Epithelial cell of prostate (primary cell): ENCODE measurements at regions not wholly inside any gene's neighbourhood (a gene's known extent, or its start where the extent isn't known, plus 50 kb on each side); places are given as distances from the start of the nearest gene placed in this dataset.
"Not testable (repeated sequence)": the region's sequence is repeated elsewhere in the genome, so short reads cannot be mapped to it uniquely, and the experiment has no call there.

ENCODE experiments used
- DNase-seq: peaks from one replicate; pipeline ENCODE4 v3.0.0-alpha.2; 2011; ENCODE audit warnings: low read depth, low spot score
- H3K27ac ChIP-seq: fragments of 450-650 bp; 2 replicates; pipeline ENCODE4 v1.5.1; 2017; ENCODE audit warnings: mild to moderate bottlenecking

DNA sequence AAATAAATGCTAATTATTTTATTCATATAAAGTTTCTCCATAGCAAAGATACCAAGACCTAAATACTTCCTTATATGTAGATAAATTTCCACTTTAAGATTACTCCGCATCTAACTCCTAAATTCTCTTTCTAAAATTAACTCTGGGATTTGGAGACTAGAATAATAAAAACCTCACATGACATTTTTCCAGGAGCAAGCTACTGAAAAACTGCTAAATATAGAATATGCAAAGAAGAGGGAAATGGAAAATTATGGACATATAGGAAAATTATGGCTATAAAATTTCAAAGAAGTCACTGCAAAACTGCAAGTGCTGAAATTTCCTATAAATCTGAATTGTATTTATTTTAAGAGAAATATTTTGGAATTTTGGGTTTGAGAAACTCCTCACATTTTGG lies 186.2 kb downstream of the DUSP6 start:
- no peak for DNase-seq
- no peak overlapping the region for H3K27ac ChIP-seq

DNA sequence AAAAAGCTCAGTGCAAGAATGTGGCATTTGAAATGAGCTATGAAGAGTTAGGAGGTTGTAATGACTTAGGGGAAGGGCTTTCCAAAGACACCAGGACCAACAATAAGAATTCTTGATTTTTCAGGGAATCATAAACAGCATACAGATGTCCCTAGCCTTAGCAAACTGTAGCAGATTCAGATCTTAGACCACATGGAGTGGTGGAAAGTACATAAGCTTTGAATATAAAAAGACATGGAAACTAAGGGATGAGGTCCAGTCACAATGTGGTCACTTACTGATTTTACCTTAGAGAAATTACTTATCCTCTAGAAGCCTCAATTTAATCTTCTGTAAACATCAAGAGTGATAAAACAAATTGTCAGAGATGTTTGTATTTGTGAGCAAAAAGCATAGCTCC lies 186.6 kb downstream of the DUSP6 start:
- no peak overlapping the region for H3K27ac ChIP-seq
- no peak for DNase-seq

DNA sequence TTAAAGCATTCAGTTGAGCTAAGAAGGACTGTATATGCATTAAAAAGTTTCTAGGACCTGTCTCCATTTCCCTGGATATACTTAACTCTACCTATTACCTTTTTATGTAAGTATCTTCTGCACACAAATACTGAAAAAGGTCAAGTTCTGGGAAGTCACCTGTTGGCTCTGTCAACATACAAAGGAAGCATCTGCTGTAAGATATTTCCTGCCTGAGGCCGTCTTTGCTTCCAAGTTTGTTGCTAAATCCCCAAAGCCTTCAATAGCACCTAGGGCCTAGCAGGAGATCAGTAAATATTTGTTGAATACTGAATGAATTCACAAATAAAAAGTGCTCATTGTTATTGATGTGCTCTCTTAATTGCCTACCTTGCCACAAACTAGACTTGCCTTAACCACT lies 188.4 kb downstream of the DUSP6 start:
- H3K27ac ChIP-seq = peak overlapping the region; percentile 87
- DNase-seq = no peak

DNA sequence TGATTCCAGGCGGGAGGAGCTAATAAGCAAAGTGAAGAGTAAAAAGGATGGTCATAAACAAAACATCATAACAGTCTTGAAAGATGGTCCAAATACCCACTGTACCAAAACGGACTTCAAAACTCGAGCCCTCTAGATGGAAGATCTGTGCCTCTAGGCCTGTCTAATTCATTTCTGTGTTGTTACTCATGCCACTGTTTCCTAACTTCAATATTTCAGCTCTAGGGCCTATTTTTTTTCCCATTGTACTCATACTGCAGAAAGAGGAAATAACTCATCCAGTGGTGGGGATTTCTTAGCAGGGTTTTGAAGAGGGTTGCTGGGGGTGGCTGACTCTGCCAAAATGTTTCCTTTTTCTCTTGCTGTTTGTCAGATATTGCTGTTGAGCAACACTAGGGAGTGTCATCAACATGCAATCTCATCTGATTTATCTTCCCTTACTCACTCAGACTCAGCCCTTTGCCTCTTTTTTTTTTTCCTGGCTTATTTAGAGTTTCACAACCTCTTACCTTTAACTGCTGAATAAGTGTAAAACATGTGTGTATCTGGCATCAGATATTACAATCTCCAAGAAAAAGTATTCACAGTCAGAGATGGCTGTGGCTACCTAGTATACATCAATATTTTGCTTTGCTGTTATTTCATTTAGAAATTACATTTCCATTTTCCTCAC lies 189.6 kb downstream of the DUSP6 start:
- peak; percentile 99 for DNase-seq
- H3K27ac ChIP-seq = peak overlapping the region; percentile 87

DNA sequence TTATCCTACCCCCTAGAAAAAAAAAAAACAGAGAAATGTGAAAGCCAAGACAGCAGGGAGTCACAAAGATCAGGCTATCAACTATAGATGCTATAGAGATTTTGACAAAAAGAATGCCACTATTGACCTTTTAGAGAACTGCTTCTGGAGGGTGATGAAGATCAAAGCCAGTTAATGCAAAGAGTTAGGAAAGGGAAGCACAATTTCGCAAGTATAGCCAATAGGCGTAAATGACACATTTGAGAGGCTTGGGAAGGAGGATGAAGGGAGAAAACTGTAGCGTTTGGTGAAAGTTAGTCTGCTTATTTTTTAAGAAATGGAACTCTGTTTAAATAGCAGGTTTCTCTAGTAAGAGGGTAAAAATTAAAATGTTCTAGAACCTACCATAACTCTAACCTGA lies 190.7 kb downstream of the DUSP6 start:
- DNase-seq = no peak
- peak overlapping the region; percentile 87 for H3K27ac ChIP-seq

DNA sequence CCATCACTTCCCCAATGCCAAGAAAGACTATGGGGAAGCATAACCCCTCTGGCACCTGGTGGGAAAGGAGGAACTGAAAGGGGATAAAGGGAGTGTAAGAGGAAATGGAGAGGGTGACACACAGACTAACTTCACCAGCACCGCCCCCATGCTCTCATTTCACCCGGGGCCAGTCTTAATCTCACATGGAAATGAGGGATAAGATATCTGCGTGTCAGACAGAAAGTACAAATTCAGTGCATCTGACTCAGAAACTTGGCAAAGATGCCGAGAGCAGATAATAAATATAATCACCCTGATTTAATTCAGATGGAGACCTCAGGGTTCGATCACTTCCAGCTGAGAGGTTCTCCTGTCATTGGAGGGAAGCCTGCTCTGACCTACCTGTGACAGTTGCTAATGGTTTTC lies 191.6 kb downstream of the DUSP6 start:
- H3K27ac ChIP-seq = peak overlapping the region; percentile 87
- peak; percentile 80 for DNase-seq

DNA sequence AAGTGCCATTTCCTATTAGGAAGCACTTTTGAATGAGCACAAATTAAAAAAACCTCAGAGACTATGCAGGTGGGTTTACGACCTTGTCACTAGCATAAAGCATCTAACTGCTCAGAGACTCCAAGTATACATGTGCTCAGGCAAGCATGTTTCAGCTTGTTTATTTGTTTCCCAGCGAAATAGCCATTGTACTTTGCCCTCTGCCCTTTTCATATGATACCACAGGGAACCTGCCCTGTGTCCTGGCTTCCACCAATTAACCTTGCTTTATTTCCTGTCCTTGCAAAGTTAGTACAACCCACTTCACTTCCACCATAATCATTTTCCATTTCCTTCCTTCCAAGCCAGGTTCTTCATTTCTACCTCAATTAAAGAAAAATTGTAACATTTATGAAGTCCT lies 194.9 kb downstream of the DUSP6 start:
- DNase-seq = no peak
- no peak overlapping the region for H3K27ac ChIP-seq

DNA sequence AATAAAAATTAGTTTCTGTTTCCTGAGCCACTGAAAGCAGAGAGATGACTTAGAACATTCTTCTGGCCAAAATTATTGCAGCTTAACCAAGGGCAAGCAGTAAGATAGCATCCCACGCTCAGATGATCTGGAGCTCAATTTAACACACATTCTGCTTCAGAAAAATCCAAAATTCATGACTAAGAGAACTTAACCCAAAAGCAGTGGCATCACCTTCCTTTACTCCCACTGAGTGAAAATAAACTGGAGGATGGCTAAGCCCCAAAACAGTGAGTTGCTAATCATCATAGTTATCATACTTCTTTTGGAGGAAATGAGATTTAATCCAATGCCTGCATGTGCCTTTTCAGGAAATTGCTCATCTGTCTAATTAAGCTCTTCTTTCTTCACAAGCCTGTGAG lies 195.4 kb downstream of the DUSP6 start:
- DNase-seq = no peak
- H3K27ac ChIP-seq = peak overlapping the region; percentile 22

DNA sequence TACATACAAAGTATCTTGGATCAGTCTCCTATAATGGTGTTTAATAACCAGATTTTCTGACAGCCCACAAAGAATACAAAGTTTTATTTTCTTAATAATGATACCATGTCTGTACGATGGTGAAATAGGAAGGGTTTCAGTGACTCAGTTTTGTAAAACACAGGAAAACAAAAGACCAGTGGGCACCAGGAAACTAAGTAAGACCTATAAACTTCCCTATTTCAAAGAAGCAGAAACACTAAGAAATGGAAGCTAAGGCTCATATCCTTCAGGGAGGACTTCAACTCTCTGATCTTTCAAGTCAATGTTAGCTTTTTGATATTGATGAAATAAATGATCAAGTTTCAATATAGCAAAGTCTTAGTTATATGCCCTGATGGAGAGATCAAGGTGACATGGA lies 196.0 kb downstream of the DUSP6 start:
- no peak for DNase-seq
- peak overlapping the region; percentile 22 for H3K27ac ChIP-seq

DNA sequence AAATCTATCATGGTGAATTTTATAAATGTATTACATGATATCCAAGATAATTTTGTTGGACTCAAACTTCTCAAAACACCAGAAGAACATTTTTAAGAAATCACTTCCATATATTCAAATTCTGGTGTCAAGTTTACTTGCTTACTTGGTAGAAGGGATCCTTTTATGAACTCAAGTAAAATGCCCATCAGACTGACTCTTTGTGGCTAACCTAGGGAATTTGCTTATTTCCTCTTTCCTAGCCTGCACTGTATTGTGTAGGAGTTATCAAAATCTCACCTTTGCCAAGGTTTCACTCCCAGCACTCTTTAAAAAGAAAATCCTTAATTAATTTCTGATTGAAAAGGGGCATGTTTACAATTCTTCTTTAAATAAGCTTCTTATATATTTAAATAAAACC lies 196.5 kb downstream of the DUSP6 start:
- H3K27ac ChIP-seq = peak overlapping the region; percentile 22
- no peak for DNase-seq

DNA sequence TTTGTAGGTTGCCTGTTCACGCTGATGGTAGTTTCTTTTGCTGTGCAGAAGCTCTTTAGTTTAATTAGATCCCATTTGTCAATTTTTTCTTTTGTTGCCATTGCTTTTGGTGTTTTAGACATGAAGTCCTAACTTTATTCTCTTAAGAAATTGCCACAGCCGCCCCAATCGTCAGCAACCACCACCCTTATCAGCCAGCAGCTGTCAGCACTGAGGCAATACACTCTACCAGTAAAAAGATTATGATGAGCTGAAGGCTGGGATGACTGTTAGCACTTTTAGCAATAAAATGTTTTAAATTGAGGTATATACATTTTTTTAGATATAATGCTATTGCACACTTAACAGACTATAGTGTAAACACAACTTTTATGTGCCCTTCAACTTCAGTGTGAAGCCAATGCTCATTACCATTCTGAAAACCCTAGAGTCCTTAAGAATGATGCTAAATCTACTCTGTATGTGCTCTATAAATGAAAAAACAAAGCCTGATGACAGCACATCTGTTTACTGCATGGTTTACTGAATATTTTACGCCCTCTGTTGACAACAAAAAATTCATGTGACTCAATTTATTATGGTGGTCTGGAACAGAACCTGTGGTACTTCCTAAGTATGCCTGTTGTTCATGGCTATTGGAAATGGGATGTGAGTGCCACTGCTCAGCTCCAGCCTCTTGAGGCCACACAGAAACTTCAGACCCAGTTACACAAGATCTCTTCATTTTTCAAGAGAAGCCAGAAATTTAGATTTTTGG lies 197.4 kb downstream of the DUSP6 start:
- no peak for DNase-seq
- H3K27ac ChIP-seq = no peak overlapping the region

DNA sequence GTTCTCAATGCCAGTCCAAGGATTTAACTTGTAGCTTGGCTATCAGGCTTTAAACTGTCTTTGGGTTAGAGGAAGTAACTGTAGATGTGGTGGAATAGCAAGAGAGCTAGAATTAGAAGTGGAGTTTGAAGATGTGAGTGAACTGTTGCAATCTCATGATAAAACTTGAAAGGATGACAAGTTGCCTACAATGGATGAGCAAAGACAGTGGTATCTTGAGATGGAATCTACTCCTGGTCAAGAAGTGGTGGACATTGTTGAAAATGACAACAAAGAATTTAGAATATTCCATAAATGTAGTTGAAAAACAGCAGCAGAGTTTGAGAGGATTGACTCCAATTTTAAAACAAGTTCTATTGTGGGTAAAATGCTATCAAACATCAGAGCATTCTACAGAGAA lies 199.0 kb downstream of the DUSP6 start:
- no peak overlapping the region for H3K27ac ChIP-seq
- DNase-seq = no peak

DNA sequence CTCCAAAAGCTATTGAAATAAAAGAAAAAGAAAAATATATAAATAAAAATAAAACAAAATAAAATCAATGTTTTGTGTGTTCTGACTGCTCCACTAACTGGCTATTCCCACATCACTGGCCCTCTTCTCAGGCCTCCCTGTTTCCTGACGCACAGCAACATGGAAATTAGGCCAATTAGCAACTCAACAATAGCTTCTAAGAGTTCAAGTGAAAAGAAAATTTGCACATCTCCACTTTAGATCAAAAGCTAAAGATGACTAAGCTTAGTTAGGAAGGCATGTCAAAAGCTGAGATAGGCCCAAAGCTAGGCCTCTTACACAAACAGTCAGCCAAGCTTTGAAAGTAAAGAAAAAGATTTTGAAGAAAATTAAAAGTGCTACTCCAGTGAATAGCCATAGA lies 200.8 kb downstream of the DUSP6 start:
- DNase-seq = no peak
- no peak overlapping the region for H3K27ac ChIP-seq

DNA sequence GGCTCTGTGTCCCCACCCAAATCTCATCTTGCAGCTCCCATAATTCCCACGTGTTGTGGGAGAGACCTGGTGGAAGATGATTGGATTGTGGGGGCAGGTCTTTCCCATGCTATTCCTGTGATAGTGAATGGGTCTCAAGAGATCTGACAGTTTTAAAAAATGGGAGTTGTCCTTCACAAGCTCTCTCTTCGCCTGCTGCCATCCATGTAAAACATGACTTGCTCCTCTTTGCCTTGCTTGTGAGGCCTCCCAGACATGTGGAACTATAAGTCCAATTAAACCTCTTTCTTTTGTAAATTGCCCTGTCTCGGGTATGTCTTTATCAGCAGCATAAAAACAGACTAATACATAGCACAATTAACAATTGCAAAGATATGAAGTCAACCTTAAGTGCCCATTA lies 201.5 kb downstream of the DUSP6 start:
- not testable (repeated sequence) for H3K27ac ChIP-seq, DNase-seq

DNA sequence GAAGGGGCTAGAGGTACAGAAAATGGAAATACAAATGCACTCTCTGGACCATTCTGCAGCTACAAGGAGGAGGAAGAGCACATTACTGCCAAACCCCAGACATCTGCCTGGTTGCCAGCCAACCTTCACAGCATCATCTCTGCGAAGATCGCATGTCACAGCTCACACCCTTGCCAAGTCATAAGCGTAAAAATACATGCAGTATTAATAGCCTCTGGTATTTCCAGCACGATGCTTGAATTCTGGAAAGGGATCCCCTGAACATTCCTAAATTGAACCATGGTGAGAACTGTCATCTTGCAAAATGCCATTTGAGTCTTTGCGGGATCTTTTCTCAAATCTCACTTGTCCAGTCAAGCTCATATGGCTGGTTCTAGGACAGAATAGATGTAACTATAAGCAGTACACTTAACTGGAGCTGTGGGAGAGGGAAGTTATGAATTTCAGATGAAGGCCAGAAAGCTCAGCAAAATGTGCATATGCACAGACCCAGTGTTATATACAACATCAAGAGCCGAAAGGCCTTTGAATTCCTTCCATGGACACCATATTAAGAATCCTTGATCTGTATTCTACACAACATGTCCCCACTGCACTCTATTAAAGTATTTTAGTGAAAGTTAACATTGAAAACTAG lies 211.6 kb downstream of the DUSP6 start:
- no peak for DNase-seq
- H3K27ac ChIP-seq = no peak overlapping the region

DNA sequence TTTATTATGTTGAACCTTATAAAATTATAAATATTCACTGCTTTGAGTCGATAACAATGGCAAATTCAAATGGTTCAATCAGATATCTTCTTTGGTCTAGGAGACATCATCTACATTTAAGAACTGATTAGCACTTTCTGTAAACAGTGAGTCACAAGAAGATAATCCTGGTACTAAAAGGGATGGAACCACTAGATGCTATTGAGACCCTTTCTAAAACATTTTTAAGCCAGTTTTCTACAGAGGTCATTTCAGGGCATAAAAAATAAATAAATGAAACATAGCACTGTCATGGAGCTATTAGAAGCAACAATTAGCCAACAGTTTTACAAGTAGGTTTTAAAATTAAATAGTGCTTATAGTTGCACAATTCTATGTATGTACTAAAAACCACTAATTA lies 212.2 kb downstream of the DUSP6 start:
- no peak for DNase-seq
- no peak overlapping the region for H3K27ac ChIP-seq

DNA sequence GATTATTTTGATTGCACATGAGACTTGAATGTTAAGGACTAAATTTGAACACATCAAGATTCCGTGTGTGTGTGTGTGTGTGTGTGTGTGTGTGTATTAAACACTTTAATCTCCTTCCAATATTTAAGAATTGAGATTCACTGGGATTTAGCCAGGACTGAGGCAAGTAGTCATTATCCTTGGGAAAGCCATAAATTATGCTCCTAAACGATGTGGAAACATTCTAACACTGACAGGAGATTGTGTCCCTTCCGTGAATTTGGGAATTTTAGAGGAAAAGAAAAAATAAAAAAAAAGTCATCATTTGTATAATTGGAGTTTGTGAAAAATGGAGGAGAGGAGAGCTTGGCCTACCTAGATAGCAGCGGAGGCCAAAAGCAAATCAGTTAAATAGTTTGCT lies 212.9 kb downstream of the DUSP6 start:
- H3K27ac ChIP-seq = no peak overlapping the region
- DNase-seq = no peak

DNA sequence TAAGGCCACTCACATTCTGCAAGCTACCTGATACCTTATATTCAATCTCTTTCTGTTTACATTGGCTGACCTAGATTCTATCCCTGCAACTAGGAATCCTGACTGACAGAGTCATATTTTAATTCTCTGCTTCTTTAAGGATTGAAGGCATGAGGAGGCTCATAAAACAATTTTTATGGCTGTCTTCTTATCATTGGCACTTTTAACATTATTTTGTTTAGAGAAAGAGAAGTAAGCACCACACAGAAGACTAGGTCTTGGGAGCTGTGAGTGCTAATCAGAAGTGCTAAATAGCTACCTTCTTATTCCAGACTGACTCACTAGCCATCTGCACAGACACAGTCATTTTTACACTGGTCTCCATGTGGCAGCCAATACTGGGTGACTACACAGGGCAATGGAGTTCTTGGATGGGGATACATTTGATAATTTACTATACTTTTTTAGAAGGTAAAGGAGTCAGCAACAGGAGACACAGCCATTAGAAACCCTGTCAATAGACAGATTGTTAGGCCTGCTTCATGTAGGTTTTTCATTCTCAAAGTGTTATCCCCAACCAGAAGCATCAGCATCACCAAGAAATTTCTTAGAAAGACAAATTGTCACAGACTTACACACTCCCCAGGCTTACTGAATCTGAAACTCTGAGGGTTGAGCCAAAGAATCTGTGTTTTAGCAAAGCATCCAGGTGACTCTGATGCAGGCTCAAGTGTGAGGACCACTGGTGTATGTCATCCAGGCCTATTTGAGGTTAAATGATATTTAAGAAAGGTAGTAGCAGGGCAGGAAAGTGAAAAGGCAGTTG lies 214.1 kb downstream of the DUSP6 start:
- no peak for DNase-seq
- H3K27ac ChIP-seq = no peak overlapping the region

DNA sequence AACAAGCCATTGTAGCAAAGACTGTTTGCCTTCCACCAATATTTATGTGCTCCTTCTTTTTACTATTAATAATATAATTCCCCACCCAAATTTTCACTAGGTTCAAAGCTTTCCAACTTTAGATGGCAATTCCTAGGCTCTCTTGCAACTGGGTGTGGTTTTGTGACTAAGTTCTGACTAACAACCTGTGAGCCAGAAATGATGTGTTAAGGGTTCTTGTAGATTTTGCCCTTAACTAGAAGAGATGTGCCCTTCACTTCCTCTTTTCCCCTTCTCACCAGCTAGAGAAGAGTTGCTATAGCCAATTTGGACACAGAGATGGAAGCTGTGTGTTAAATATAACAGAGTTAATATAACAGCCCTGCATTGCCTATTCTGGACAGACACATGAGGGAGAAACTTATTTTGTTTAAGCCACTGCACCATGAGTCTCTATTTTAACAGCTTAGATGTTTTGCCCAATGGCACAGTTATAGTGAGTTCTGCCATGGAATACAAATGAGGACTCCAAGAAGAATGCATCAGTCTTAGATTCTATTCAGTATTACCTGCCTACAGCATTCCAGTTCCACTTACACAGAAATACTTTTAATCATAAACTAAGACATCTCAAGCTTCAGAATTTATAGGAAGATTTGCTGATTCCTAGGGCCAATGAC lies 216.2 kb downstream of the DUSP6 start:
- peak; percentile 36 for DNase-seq
- H3K27ac ChIP-seq = peak overlapping the region; percentile 45

DNA sequence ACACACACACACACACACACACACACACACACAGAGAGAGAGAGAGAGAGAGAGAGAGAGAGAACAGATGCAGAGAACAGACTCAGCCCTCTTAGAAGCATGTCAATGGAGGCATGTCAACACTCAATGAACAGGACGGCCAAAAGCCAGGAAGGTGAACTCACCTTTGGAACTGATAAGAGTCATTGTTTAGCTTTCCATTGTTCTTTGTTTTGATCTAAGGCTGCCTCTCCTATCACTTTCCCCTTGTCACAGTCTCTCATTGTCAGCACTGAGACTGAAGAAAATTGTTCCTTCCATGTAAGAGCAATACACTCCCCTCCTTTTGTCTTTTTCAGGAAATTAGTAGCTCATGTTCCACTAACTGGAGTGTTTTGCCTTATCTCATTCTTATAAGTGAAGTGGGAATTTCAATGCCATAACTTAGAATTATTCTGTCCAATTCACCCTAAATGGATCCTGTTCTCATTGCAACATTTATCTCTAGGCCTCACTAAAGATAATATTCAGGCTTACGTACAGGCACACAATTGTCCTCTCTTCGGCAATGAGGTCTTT lies 218.0 kb downstream of the DUSP6 start:
- no peak for DNase-seq
- no peak overlapping the region for H3K27ac ChIP-seq
